ENCODE measurements at regions not wholly inside any gene's neighbourhood (a gene's known extent, or its start where the extent isn't known, plus 50 kb on each side); places are given as distances from the start of the nearest gene placed in this dataset.
"Not testable (repeated sequence)": the region's sequence is repeated elsewhere in the genome, so short reads cannot be mapped to it uniquely, and the experiment has no call there.

DNA sequence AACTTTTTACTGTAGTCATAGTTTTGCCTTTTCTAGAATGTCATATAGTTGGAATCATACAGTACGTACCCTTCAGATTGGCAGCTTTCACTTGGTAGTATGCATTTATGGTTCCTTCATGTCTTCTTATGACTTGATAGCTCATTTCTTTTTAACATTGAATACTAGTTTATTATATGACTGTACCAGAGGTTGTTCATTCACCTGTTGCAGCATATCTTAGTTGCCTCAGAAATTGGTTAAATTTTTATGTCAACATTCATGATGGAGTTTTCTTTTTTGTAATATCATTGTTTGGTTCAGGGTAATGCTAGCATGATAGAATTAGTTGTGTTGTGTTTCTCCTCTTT lies 94.8 kb upstream of the CDK13 start:
- Mint-ChIP-seq H3K4me3 (ENCODE audit: unreplicated experiment) (no peak overlapping the region), H3K4me1 (ENCODE audit: unreplicated experiment) (no peaks in the 10 kb centered on the region), H3K36me3 (ENCODE audit: unreplicated experiment) (no peaks in the 10 kb centered on the region), H3K9me3 (ENCODE audit: unreplicated experiment) (no peaks in the 10 kb centered on the region), H3K27ac (ENCODE audit: unreplicated experiment) (no peak overlapping the region), H3K27me3 (ENCODE audit: unreplicated experiment) (peaks cover 54% of the 10 kb centered on the region)
- DNase-seq (ENCODE audit: extremely low spot score, unreplicated experiment) = no peak
- TF ChIP-seq, protein P1, sequence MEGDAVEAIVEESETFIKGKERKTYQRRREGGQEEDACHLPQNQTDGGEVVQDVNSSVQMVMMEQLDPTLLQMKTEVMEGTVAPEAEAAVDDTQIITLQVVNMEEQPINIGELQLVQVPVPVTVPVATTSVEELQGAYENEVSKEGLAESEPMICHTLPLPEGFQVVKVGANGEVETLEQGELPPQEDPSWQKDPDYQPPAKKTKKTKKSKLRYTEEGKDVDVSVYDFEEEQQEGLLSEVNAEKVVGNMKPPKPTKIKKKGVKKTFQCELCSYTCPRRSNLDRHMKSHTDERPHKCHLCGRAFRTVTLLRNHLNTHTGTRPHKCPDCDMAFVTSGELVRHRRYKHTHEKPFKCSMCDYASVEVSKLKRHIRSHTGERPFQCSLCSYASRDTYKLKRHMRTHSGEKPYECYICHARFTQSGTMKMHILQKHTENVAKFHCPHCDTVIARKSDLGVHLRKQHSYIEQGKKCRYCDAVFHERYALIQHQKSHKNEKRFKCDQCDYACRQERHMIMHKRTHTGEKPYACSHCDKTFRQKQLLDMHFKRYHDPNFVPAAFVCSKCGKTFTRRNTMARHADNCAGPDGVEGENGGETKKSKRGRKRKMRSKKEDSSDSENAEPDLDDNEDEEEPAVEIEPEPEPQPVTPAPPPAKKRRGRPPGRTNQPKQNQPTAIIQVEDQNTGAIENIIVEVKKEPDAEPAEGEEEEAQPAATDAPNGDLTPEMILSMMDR (IDR thresholded peaks at IDR 0.05) = no peak

DNA sequence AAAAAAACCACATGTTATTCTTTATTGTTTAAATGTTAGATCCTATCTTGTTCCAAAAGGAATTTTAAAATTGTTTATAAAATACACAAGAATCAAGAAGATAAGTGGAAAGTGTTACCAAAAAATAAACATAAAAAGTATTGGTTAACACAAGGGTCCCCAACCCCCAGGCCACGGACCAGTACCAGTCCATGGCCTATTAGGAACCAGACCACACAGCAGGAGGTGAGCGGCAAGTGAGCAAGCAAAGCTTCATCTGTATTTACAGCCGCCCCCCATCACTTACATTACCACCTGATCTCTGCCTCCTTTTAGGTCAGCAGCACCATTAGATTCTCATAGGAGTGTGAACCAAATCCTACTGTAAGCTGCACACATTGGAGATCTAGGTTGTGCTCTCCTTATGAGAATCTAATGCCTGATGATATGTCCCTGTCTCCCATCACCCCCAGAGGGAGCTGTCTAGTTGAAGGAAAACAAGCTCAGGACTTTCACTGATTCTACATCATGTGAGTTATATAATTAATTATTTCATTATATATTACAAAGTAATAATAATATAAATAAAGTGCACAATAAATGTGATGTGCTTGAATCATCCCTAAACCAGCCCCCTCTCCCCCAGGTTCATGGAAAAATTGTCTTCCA lies 86.3 kb upstream of the CDK13 start:
- H3K36me3 Mint-ChIP-seq (ENCODE audit: unreplicated experiment); H3K9me3 Mint-ChIP-seq (ENCODE audit: unreplicated experiment); H3K4me1 Mint-ChIP-seq (ENCODE audit: unreplicated experiment); DNase-seq (ENCODE audit: extremely low spot score, unreplicated experiment); H3K27ac Mint-ChIP-seq (ENCODE audit: unreplicated experiment); H3K4me3 Mint-ChIP-seq (ENCODE audit: unreplicated experiment): not testable (repeated sequence)
- TF ChIP-seq, protein P1 (IDR thresholded peaks at IDR 0.05) = peak; percentile 26
- peaks cover 46% of the 10 kb centered on the region for H3K27me3 Mint-ChIP-seq (ENCODE audit: unreplicated experiment)

DNA sequence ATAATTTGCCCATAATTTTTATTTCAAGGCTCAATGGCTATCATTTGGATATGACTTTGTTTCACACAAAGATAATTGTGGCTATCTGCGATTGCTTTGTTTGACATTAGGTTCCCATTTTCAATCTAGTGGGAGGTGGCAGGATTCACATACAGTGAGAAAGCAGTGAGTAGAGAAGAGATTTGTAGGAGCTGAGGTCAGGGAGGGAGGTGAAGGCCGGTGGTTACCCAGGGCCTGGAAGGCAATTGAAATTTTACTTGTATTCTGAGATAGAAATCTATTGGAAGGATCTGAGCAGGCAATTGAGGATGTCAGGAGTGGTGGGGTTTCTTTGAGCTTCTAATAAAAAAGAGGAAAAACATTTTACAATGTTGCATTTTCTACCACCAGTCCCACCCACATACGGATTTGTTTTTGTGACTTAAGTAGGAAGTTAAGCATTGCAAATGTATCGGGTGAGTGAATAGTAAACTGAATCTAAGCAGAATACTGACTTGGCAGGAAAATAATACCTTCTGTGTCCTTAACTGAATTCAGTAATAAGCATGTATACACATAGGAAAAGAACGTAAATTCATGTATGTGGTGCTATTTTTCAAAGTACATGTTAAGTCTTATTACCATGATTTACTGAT lies 80.1 kb upstream of the CDK13 start:
- H3K27ac Mint-ChIP-seq (ENCODE audit: unreplicated experiment); H3K4me3 Mint-ChIP-seq (ENCODE audit: unreplicated experiment); H3K36me3 Mint-ChIP-seq (ENCODE audit: unreplicated experiment); H3K9me3 Mint-ChIP-seq (ENCODE audit: unreplicated experiment); DNase-seq (ENCODE audit: extremely low spot score, unreplicated experiment); H3K4me1 Mint-ChIP-seq (ENCODE audit: unreplicated experiment): not testable (repeated sequence)
- peaks cover 41% of the 10 kb centered on the region for H3K27me3 Mint-ChIP-seq (ENCODE audit: unreplicated experiment)

DNA sequence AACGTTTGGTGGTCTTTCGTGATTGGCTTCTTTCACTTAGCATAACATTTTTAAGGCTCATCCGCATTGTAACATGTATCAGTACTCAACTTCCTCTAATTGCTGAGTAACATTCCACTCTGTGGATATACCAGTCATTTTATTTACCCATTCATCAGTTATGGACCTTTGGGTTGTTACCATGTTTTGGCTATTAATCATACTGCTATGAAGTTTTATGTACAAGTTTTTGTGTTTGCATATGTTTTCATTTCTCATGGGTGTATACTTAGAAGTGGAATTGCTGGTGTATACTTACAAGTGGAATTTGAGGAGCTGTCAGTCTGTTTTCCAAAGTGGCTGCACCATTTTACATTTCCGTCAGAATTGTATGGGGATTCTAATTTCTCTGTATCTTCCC lies 78.4 kb upstream of the CDK13 start:
- not testable (repeated sequence) for H3K9me3 Mint-ChIP-seq (ENCODE audit: unreplicated experiment); H3K36me3 Mint-ChIP-seq (ENCODE audit: unreplicated experiment); H3K4me3 Mint-ChIP-seq (ENCODE audit: unreplicated experiment); H3K4me1 Mint-ChIP-seq (ENCODE audit: unreplicated experiment); DNase-seq (ENCODE audit: extremely low spot score, unreplicated experiment); H3K27ac Mint-ChIP-seq (ENCODE audit: unreplicated experiment)
- H3K27me3 Mint-ChIP-seq (ENCODE audit: unreplicated experiment) = peaks cover 52% of the 10 kb centered on the region

DNA sequence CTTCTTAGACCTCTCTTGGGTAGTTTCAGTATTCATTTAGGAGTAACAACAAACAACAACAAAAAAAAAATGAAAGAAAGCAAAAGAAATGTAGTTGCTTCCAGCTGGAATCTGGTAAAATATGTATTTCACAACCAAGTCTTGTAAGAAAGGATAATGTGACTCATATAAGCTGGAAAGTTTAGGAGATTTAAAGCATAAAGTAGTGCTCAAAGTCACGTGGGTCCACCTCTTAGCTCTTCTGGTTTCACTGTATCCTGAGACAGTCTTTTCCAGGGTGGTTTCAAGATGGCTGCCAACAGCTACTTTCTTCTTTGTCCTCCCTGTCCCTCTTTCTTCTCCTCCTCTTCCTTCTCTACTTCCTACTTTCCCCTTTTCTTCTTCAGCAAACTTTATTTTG lies 69.5 kb upstream of the CDK13 start:
- no peaks in the 10 kb centered on the region for H3K4me1 Mint-ChIP-seq (ENCODE audit: unreplicated experiment)
- H3K4me3 Mint-ChIP-seq (ENCODE audit: unreplicated experiment) = no peak overlapping the region
- H3K9me3 Mint-ChIP-seq (ENCODE audit: unreplicated experiment) = no peaks in the 10 kb centered on the region
- no peak overlapping the region for H3K27ac Mint-ChIP-seq (ENCODE audit: unreplicated experiment)
- TF ChIP-seq, protein P1 (IDR thresholded peaks at IDR 0.05) = no peak
- H3K36me3 Mint-ChIP-seq (ENCODE audit: unreplicated experiment) = no peaks in the 10 kb centered on the region
- peaks cover 38% of the 10 kb centered on the region for H3K27me3 Mint-ChIP-seq (ENCODE audit: unreplicated experiment)
- DNase-seq (ENCODE audit: extremely low spot score, unreplicated experiment) = no peak

DNA sequence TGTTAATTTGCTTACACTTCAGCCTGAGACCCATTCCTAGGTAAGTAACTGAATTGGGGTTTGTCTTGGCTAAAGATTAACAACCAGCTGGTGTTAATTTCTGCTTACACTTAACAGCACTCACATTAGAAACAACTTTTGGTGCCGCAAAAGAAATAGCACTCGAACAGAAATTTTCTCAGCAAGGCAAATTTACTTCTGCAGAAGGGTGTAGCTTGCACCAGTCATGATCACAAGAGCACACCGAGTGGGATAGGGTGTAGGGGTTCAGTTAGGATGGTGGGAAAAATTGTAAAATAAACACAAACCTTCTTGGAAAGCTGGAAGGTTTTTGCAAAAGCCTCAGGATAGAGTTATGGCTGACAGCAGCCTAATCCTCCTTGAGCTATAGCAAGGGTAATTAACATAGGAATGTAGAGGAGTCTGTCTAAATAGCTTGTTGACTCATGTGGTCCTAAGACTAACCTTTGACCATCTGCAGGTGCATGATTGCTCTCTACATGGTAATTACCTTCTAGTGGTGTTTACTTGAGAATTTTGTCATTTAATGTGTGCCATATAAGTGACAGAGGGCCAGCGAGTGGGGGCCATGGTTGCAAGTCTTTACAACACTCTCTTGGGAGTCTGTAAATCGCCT lies 67.8 kb upstream of the CDK13 start:
- no peak for DNase-seq (ENCODE audit: extremely low spot score, unreplicated experiment)
- Mint-ChIP-seq H3K27me3 (ENCODE audit: unreplicated experiment) (peaks cover 23% of the 10 kb centered on the region), H3K4me1 (ENCODE audit: unreplicated experiment) (no peaks in the 10 kb centered on the region), H3K4me3 (ENCODE audit: unreplicated experiment) (no peak overlapping the region), H3K9me3 (ENCODE audit: unreplicated experiment) (no peaks in the 10 kb centered on the region), H3K36me3 (ENCODE audit: unreplicated experiment) (no peaks in the 10 kb centered on the region), H3K27ac (ENCODE audit: unreplicated experiment) (no peak overlapping the region)
- TF ChIP-seq, protein P1 (IDR thresholded peaks at IDR 0.05) = no peak
